ENCODE measurements at regions not wholly inside any gene's neighbourhood (a gene's known extent, or its start where the extent isn't known, plus 50 kb on each side); places are given as distances from the start of the nearest gene placed in this dataset.

GRCh38 chr3:155010416-155010815 lies 69.7 kb upstream of the MME start:
- Histone ChIP-seq H3K27ac (ENCODE audit: low read depth in 2 of 2, low read length in 2 of 2) (no peak overlapping the region), H3K27me3 (ENCODE audit: control insufficient read depth in 2 of 2, insufficient read depth in 2 of 2, low read length in 2 of 2) (no peaks in the 10 kb centered on the region), H3K36me3 (ENCODE audit: control insufficient read depth in 2 of 2, insufficient read depth in 2 of 2, low read length in 2 of 2) (no peaks in the 10 kb centered on the region), H3K9me3 (ENCODE audit: control insufficient read depth in 2 of 2, low read length in 2 of 2) (no peaks in the 10 kb centered on the region), H3K4me3 (ENCODE audit: low read length in 2 of 2) (no peak overlapping the region), H3K4me1 (ENCODE audit: control insufficient read depth in 2 of 2, insufficient read depth in 2 of 2, low read length in 2 of 2) (no peaks in the 10 kb centered on the region), H3K9ac (ENCODE audit: low read depth in 1 of 2, low read length in 2 of 2) (no peak overlapping the region)

GRCh38 chr3:155009217-155009616 lies 70.9 kb upstream of the MME start:
- Histone ChIP-seq H3K9ac (ENCODE audit: low read depth in 1 of 2, low read length in 2 of 2) (no peak overlapping the region), H3K36me3 (ENCODE audit: control insufficient read depth in 2 of 2, insufficient read depth in 2 of 2, low read length in 2 of 2) (no peaks in the 10 kb centered on the region), H3K4me3 (ENCODE audit: low read length in 2 of 2) (no peak overlapping the region), H3K27me3 (ENCODE audit: control insufficient read depth in 2 of 2, insufficient read depth in 2 of 2, low read length in 2 of 2) (no peaks in the 10 kb centered on the region), H3K4me1 (ENCODE audit: control insufficient read depth in 2 of 2, insufficient read depth in 2 of 2, low read length in 2 of 2) (no peaks in the 10 kb centered on the region), H3K9me3 (ENCODE audit: control insufficient read depth in 2 of 2, low read length in 2 of 2) (no peaks in the 10 kb centered on the region), H3K27ac (ENCODE audit: low read depth in 2 of 2, low read length in 2 of 2) (no peak overlapping the region)

DNA sequence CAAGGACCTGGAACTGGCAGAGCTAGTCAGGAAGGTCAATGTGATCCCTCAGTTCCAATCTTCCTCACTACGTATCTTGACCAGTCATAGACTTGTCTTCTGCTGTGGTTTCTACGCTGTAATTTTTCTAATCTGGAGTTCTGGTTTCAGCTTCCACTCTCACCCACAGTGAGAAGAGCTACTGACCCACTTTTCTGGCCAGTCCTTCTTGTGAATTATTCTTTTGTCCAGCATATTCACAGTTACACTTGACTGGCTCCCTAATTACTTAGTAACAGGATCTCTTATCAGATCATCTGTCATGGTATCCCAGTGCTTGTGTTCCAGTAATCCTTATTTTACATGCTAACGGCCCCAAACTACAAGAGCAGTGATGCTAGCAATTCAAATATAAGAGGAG lies 72.4 kb upstream of the MME start:
- no peaks in the 10 kb centered on the region for H3K4me1 ChIP-seq (ENCODE audit: control insufficient read depth in 2 of 2, insufficient read depth in 2 of 2, low read length in 2 of 2)
- no peaks in the 10 kb centered on the region for H3K9me3 ChIP-seq (ENCODE audit: control insufficient read depth in 2 of 2, low read length in 2 of 2)
- no peak overlapping the region for H3K9ac ChIP-seq (ENCODE audit: low read depth in 1 of 2, low read length in 2 of 2)
- H3K4me3 ChIP-seq (ENCODE audit: low read length in 2 of 2): no peak overlapping the region
- no peak overlapping the region for H3K27ac ChIP-seq (ENCODE audit: low read depth in 2 of 2, low read length in 2 of 2)
- H3K36me3 ChIP-seq (ENCODE audit: control insufficient read depth in 2 of 2, insufficient read depth in 2 of 2, low read length in 2 of 2): no peaks in the 10 kb centered on the region
- H3K27me3 ChIP-seq (ENCODE audit: control insufficient read depth in 2 of 2, insufficient read depth in 2 of 2, low read length in 2 of 2): no peaks in the 10 kb centered on the region

- Histone ChIP-seq H3K9me3 (ENCODE audit: control insufficient read depth in 2 of 2, low read length in 2 of 2) (no peaks in the 10 kb centered on the region), H3K4me1 (ENCODE audit: control insufficient read depth in 2 of 2, insufficient read depth in 2 of 2, low read length in 2 of 2) (no peaks in the 10 kb centered on the region), H3K27ac (ENCODE audit: low read depth in 2 of 2, low read length in 2 of 2) (no peak overlapping the region), H3K4me3 (ENCODE audit: low read length in 2 of 2) (no peak overlapping the region), H3K27me3 (ENCODE audit: control insufficient read depth in 2 of 2, insufficient read depth in 2 of 2, low read length in 2 of 2) (no peaks in the 10 kb centered on the region), H3K36me3 (ENCODE audit: control insufficient read depth in 2 of 2, insufficient read depth in 2 of 2, low read length in 2 of 2) (no peaks in the 10 kb centered on the region), H3K9ac (ENCODE audit: low read depth in 1 of 2, low read length in 2 of 2) (no peak overlapping the region)
Observed at GRCh38 chr3:155001289-155002010, 78.7 kb upstream of the MME start.

GRCh38 chr3:154992655-154993054 lies 87.5 kb upstream of the MME start:
- Histone ChIP-seq H3K4me1 (ENCODE audit: control insufficient read depth in 2 of 2, insufficient read depth in 2 of 2, low read length in 2 of 2) (no peaks in the 10 kb centered on the region), H3K27ac (ENCODE audit: low read depth in 2 of 2, low read length in 2 of 2) (no peak overlapping the region), H3K9ac (ENCODE audit: low read depth in 1 of 2, low read length in 2 of 2) (no peak overlapping the region), H3K27me3 (ENCODE audit: control insufficient read depth in 2 of 2, insufficient read depth in 2 of 2, low read length in 2 of 2) (no peaks in the 10 kb centered on the region), H3K4me3 (ENCODE audit: low read length in 2 of 2) (no peak overlapping the region), H3K9me3 (ENCODE audit: control insufficient read depth in 2 of 2, low read length in 2 of 2) (no peaks in the 10 kb centered on the region), H3K36me3 (ENCODE audit: control insufficient read depth in 2 of 2, insufficient read depth in 2 of 2, low read length in 2 of 2) (no peaks in the 10 kb centered on the region)

GRCh38 chr3:154990543-154990942 lies 89.6 kb upstream of the MME start:
- Histone ChIP-seq H3K4me1 (ENCODE audit: control insufficient read depth in 2 of 2, insufficient read depth in 2 of 2, low read length in 2 of 2) (no peaks in the 10 kb centered on the region), H3K27me3 (ENCODE audit: control insufficient read depth in 2 of 2, insufficient read depth in 2 of 2, low read length in 2 of 2) (no peaks in the 10 kb centered on the region), H3K36me3 (ENCODE audit: control insufficient read depth in 2 of 2, insufficient read depth in 2 of 2, low read length in 2 of 2) (no peaks in the 10 kb centered on the region), H3K4me3 (ENCODE audit: low read length in 2 of 2) (no peak overlapping the region), H3K9me3 (ENCODE audit: control insufficient read depth in 2 of 2, low read length in 2 of 2) (no peaks in the 10 kb centered on the region), H3K9ac (ENCODE audit: low read depth in 1 of 2, low read length in 2 of 2) (no peak overlapping the region), H3K27ac (ENCODE audit: low read depth in 2 of 2, low read length in 2 of 2) (no peak overlapping the region)

- Histone ChIP-seq H3K27ac (ENCODE audit: low read depth in 2 of 2, low read length in 2 of 2) (no peak overlapping the region), H3K4me1 (ENCODE audit: control insufficient read depth in 2 of 2, insufficient read depth in 2 of 2, low read length in 2 of 2) (no peaks in the 10 kb centered on the region), H3K9ac (ENCODE audit: low read depth in 1 of 2, low read length in 2 of 2) (no peak overlapping the region), H3K36me3 (ENCODE audit: control insufficient read depth in 2 of 2, insufficient read depth in 2 of 2, low read length in 2 of 2) (no peaks in the 10 kb centered on the region), H3K9me3 (ENCODE audit: control insufficient read depth in 2 of 2, low read length in 2 of 2) (no peaks in the 10 kb centered on the region), H3K27me3 (ENCODE audit: control insufficient read depth in 2 of 2, insufficient read depth in 2 of 2, low read length in 2 of 2) (no peaks in the 10 kb centered on the region), H3K4me3 (ENCODE audit: low read length in 2 of 2) (no peak overlapping the region)
Observed at GRCh38 chr3:154987846-154988245, 92.3 kb upstream of the MME start.

DNA sequence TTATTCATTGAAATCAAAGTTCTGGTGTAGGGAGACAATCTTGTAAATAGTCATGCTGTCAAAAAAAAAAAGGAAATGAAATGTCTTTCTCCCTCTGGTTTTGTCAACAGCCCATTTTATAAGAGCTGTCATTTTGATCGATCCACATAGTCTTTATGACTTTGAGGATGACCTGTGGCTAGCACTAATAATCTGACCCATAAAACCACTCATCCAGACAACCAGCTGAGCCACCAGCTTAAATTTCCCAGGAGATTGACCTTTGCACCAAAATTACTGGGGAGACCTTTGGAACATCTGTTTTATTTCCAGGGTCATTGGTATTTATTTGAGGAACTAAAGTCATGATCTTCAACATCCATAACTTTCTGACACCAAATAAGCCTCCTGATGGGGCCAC lies 98.5 kb upstream of the MME start:
- Histone ChIP-seq H3K4me1 (ENCODE audit: control insufficient read depth in 2 of 2, insufficient read depth in 2 of 2, low read length in 2 of 2) (no peaks in the 10 kb centered on the region), H3K4me3 (ENCODE audit: low read length in 2 of 2) (no peak overlapping the region), H3K27me3 (ENCODE audit: control insufficient read depth in 2 of 2, insufficient read depth in 2 of 2, low read length in 2 of 2) (no peaks in the 10 kb centered on the region), H3K9ac (ENCODE audit: low read depth in 1 of 2, low read length in 2 of 2) (no peak overlapping the region), H3K27ac (ENCODE audit: low read depth in 2 of 2, low read length in 2 of 2) (no peak overlapping the region), H3K9me3 (ENCODE audit: control insufficient read depth in 2 of 2, low read length in 2 of 2) (no peaks in the 10 kb centered on the region), H3K36me3 (ENCODE audit: control insufficient read depth in 2 of 2, insufficient read depth in 2 of 2, low read length in 2 of 2) (no peaks in the 10 kb centered on the region)

- H3K9me3 ChIP-seq (ENCODE audit: control insufficient read depth in 2 of 2, low read length in 2 of 2): no peaks in the 10 kb centered on the region
- no peak overlapping the region for H3K4me3 ChIP-seq (ENCODE audit: low read length in 2 of 2)
- no peaks in the 10 kb centered on the region for H3K36me3 ChIP-seq (ENCODE audit: control insufficient read depth in 2 of 2, insufficient read depth in 2 of 2, low read length in 2 of 2)
- no peaks in the 10 kb centered on the region for H3K4me1 ChIP-seq (ENCODE audit: control insufficient read depth in 2 of 2, insufficient read depth in 2 of 2, low read length in 2 of 2)
- H3K27me3 ChIP-seq (ENCODE audit: control insufficient read depth in 2 of 2, insufficient read depth in 2 of 2, low read length in 2 of 2): no peaks in the 10 kb centered on the region
- no peak overlapping the region for H3K9ac ChIP-seq (ENCODE audit: low read depth in 1 of 2, low read length in 2 of 2)
- no peak overlapping the region for H3K27ac ChIP-seq (ENCODE audit: low read depth in 2 of 2, low read length in 2 of 2)
Observed at GRCh38 chr3:154981201-154981600, 98.9 kb upstream of the MME start.

DNA sequence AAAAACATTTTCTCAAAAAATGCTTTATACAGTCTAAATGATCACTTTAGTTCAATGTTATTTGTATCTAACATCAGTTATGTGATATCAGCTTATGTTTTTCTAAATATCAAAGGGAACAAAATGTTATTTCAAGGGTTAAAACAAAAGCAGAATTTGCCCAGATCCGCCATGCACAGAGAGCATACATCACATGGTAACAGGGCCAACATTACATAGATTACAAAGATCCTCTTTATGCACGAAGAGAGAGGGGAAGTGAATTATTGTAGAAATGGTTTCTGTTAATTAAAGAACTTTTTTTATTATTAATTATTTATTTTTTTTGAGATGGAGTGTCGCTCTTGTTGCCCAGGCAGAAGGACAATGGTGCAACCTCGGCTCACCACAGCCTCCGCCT lies 100.8 kb upstream of the MME start:
- H3K9ac ChIP-seq (ENCODE audit: low read depth in 1 of 2, low read length in 2 of 2): no peak overlapping the region
- H3K27ac ChIP-seq (ENCODE audit: low read depth in 2 of 2, low read length in 2 of 2): no peak overlapping the region
- no peaks in the 10 kb centered on the region for H3K9me3 ChIP-seq (ENCODE audit: control insufficient read depth in 2 of 2, low read length in 2 of 2)
- H3K36me3 ChIP-seq (ENCODE audit: control insufficient read depth in 2 of 2, insufficient read depth in 2 of 2, low read length in 2 of 2): no peaks in the 10 kb centered on the region
- no peak overlapping the region for H3K4me3 ChIP-seq (ENCODE audit: low read length in 2 of 2)
- H3K4me1 ChIP-seq (ENCODE audit: control insufficient read depth in 2 of 2, insufficient read depth in 2 of 2, low read length in 2 of 2): no peaks in the 10 kb centered on the region
- no peaks in the 10 kb centered on the region for H3K27me3 ChIP-seq (ENCODE audit: control insufficient read depth in 2 of 2, insufficient read depth in 2 of 2, low read length in 2 of 2)

DNA sequence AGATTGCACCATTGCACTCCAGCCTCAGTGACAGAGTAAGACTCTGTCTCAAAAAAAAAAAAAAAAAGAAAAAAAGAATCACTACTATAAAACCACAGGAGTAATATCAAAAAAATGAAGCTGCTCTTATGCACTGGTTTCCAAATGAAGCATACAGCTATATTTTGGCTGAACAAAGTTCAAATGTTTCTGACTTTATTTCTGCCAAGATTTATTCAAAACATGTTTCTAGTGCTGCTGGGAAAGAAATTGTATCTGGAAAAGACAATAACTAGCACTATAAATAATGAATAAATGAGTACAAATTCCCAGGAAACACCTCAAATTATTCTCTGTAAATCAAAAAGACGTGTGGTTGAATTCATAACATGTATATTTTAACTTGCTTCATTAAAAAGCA lies 102.5 kb upstream of the MME start:
- no peak overlapping the region for H3K4me3 ChIP-seq (ENCODE audit: low read length in 2 of 2)
- H3K36me3 ChIP-seq (ENCODE audit: control insufficient read depth in 2 of 2, insufficient read depth in 2 of 2, low read length in 2 of 2): no peaks in the 10 kb centered on the region
- no peak overlapping the region for H3K9ac ChIP-seq (ENCODE audit: low read depth in 1 of 2, low read length in 2 of 2)
- no peaks in the 10 kb centered on the region for H3K9me3 ChIP-seq (ENCODE audit: control insufficient read depth in 2 of 2, low read length in 2 of 2)
- H3K27ac ChIP-seq (ENCODE audit: low read depth in 2 of 2, low read length in 2 of 2): no peak overlapping the region
- H3K27me3 ChIP-seq (ENCODE audit: control insufficient read depth in 2 of 2, insufficient read depth in 2 of 2, low read length in 2 of 2): no peaks in the 10 kb centered on the region
- no peaks in the 10 kb centered on the region for H3K4me1 ChIP-seq (ENCODE audit: control insufficient read depth in 2 of 2, insufficient read depth in 2 of 2, low read length in 2 of 2)
